ENCODE measurements at regions not wholly inside any gene's neighbourhood (a gene's known extent, or its start where the extent isn't known, plus 50 kb on each side); places are given as distances from the start of the nearest gene placed in this dataset.
"Not testable (repeated sequence)": the region's sequence is repeated elsewhere in the genome, so short reads cannot be mapped to it uniquely, and the experiment has no call there.

- peak; percentile 52 for FAIRE-seq
- no peak for TF ChIP-seq POLR2A (IDR thresholded peaks at IDR 0.05; ENCODE audit: low read depth, low read length)
- DNase-seq (ENCODE audit: insufficient read length, low spot score) = peak; percentile 6
Measured at GRCh38 chr18:70781860-70782453, 493.1 kb downstream of the SOCS6 start.

GRCh38 chr18:70766254-70766653 is 477.4 kb downstream of the SOCS6 start:
- not testable (repeated sequence) for DNase-seq (ENCODE audit: insufficient read length, low spot score); FAIRE-seq

- TF ChIP-seq POLR2A (IDR thresholded peaks at IDR 0.05; ENCODE audit: low read depth, low read length) = no peak
- FAIRE-seq = no peak
- no peak for DNase-seq (ENCODE audit: insufficient read length, low spot score)
Measured at GRCh38 chr18:70762812-70763211, 474.0 kb downstream of the SOCS6 start.

- FAIRE-seq (no peak), DNase-seq (ENCODE audit: insufficient read length, low spot score) (no peak)
- no peak for TF ChIP-seq POLR2A (IDR thresholded peaks at IDR 0.05; ENCODE audit: low read depth, low read length)
Measured at GRCh38 chr18:70758780-70759179, 469.9 kb downstream of the SOCS6 start.

GRCh38 chr18:70754486-70754885 is 465.6 kb downstream of the SOCS6 start:
- FAIRE-seq (no peak), DNase-seq (ENCODE audit: insufficient read length, low spot score) (no peak)
- TF ChIP-seq POLR2A (IDR thresholded peaks at IDR 0.05; ENCODE audit: low read depth, low read length) = no peak

GRCh38 chr18:70732916-70733315 is 444.1 kb downstream of the SOCS6 start:
- FAIRE-seq (no peak), DNase-seq (ENCODE audit: insufficient read length, low spot score) (no peak)
- TF ChIP-seq POLR2A (IDR thresholded peaks at IDR 0.05; ENCODE audit: low read depth, low read length) = no peak

- TF ChIP-seq POLR2A (IDR thresholded peaks at IDR 0.05; ENCODE audit: low read depth, low read length) = no peak
- DNase-seq (ENCODE audit: insufficient read length, low spot score) (no peak), FAIRE-seq (no peak)
Measured at GRCh38 chr18:70732188-70732587, 443.3 kb downstream of the SOCS6 start.

GRCh38 chr18:70720607-70721006 is 431.8 kb downstream of the SOCS6 start:
- no peak for DNase-seq (ENCODE audit: insufficient read length, low spot score)
- TF ChIP-seq POLR2A (IDR thresholded peaks at IDR 0.05; ENCODE audit: low read depth, low read length) = no peak
- no peak for FAIRE-seq

- TF ChIP-seq POLR2A (IDR thresholded peaks at IDR 0.05; ENCODE audit: low read depth, low read length) = no peak
- FAIRE-seq = no peak
Measured at GRCh38 chr18:70709720-70710119, 420.9 kb downstream of the SOCS6 start.

GRCh38 chr18:70709144-70709543 is 420.3 kb downstream of the SOCS6 start:
- TF ChIP-seq POLR2A (IDR thresholded peaks at IDR 0.05; ENCODE audit: low read depth, low read length) = no peak
- FAIRE-seq = no peak

More at GRCh38 chr18:70709720-70710119, 420.9 kb downstream of the SOCS6 start:
- DNase-seq (ENCODE audit: insufficient read length, low spot score) = no peak

GRCh38 chr18:70705831-70706416 is 417.1 kb downstream of the SOCS6 start:
- no peak for TF ChIP-seq POLR2A (IDR thresholded peaks at IDR 0.05; ENCODE audit: low read depth, low read length)
- FAIRE-seq (no peak), DNase-seq (ENCODE audit: insufficient read length, low spot score) (no peak)

More at GRCh38 chr18:70709144-70709543, 420.3 kb downstream of the SOCS6 start:
- no peak for DNase-seq (ENCODE audit: insufficient read length, low spot score)

- TF ChIP-seq POLR2A (IDR thresholded peaks at IDR 0.05; ENCODE audit: low read depth, low read length) = no peak
- no peak for FAIRE-seq
- DNase-seq (ENCODE audit: insufficient read length, low spot score) = no peak
Measured at GRCh38 chr18:70700496-70700895, 411.7 kb downstream of the SOCS6 start.

- FAIRE-seq = no peak
- TF ChIP-seq POLR2A (IDR thresholded peaks at IDR 0.05; ENCODE audit: low read depth, low read length) = no peak
- DNase-seq (ENCODE audit: insufficient read length, low spot score) = no peak
Measured at GRCh38 chr18:70698574-70698973, 409.7 kb downstream of the SOCS6 start.

GRCh38 chr18:70693246-70693645 is 404.4 kb downstream of the SOCS6 start:
- no peak for DNase-seq (ENCODE audit: insufficient read length, low spot score)
- FAIRE-seq = no peak
- no peak for TF ChIP-seq POLR2A (IDR thresholded peaks at IDR 0.05; ENCODE audit: low read depth, low read length)

GRCh38 chr18:70689765-70690164 is 400.9 kb downstream of the SOCS6 start:
- FAIRE-seq; DNase-seq (ENCODE audit: insufficient read length, low spot score): not testable (repeated sequence)

All from H54 (cell line).